Adrenal gland (tissue), 5 donors: ENCODE measurements at regions not wholly inside any gene's neighbourhood (a gene's known extent, or its start where the extent isn't known, plus 50 kb on each side); places are given as distances from the start of the nearest gene placed in this dataset.
"Not testable (repeated sequence)": the region's sequence is repeated elsewhere in the genome, so short reads cannot be mapped to it uniquely, and the experiment has no call there.

ENCODE experiments used
- CTCF ChIP-seq, 6 experiments: fragments of 450-650 bp in 4 of 6; fragments of 200-600 bp in 2 of 6; sonication (generic) in 1 of 6; IDR thresholded peaks; 1 replicate in 5 of 6; 2 replicates in 1 of 6; pipeline versions ENCODE4 v1.5.1 to v1.8.0; 2016 to 2021; ENCODE audit warnings: antibody characterized with exemption in 6 of 6, mild to moderate bottlenecking in 2 of 6, moderate library complexity in 1 of 6
- POLR2A ChIP-seq, 2 donors: fragments of 450-650 bp; IDR thresholded peaks; one replicate each; pipeline ENCODE4 v1.6.1; 2017; ENCODE audit warnings: antibody characterized with exemption in 2 of 2, mild to moderate bottlenecking in 2 of 2, moderate library complexity in 1 of 2
- donor health status: DM: no; HTN: no; CAD: no.

- TF ChIP-seq CTCF, POLR2A (IDR thresholded peaks at IDR 0.05): not testable (repeated sequence)
Measured at GRCh38 chr5:121485999-121486398, 365.7 kb upstream of the FTMT start.
